IPS DF 4.7 (cell line): ENCODE measurements at regions not wholly inside any gene's neighbourhood (a gene's known extent, or its start where the extent isn't known, plus 50 kb on each side); places are given as distances from the start of the nearest gene placed in this dataset.
"Not testable (repeated sequence)": the region's sequence is repeated elsewhere in the genome, so short reads cannot be mapped to it uniquely, and the experiment has no call there.

ENCODE experiments used
- DNase-seq: peaks from one replicate; pipeline ENCODE4 v3.0.0-alpha.2; 2013; ENCODE audit warnings: low spot score; ENCODE audit errors: extremely low read depth

DNA sequence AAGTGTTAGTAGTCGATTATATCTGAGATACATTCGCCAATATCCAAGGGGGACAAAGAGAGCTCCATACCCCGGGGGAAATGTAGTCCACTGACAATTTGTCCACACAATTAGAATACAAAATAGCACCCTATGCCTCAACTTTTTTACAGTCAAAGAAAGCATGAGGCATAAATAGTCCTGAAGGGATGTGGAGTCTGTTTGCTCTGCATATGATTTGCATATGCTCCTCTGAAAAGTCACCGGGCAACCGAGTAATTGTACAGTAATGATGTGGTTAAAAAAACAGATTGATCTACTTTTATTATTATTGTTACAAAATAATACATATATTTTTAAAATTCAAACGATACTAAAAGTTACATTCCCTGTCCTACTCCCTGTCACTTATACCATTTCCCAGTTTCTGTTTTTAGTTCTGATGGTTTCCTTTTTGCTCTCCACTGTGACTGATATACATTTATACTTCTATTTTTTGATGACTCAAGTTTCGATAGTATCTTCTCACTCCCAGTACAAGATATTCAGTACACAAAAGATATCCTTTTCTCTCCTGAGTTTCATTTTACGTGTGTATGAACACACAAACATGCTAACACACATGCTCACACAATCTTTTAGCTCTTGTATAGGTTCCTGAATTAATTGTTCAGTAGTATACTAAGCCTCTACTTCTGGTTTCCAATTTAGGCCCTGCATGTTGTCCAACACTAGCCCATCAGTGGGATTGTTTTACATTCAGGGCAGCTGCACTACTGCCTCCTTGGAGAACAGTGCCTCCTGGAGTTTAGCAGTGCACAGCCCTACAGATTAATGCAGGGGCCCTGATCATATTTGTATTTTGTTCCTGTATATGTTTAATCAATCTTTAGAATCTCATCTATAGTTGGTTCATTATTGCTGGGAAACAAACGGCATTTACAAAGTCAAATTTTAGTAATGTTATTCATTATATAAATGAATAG, 130.9 kb downstream of the TES start:
- no peak for DNase-seq

DNA sequence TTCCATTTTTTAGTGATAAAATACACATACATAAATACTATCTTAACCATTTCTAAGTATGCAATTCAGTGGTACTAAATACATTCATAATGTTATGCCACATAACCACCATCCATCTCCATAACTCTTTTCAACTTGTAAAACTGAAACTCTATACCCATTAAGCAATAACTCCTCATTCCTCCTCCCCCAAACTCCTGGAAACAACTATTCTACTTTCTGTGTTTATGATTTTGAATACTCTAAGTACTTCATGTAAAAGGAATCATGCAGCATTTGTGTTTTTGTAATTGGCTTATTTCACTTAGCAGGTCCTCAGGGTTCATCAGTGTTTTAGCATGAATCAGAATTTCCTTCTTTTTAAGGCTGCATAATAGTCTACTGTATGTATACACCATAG, 131.8 kb downstream of the TES start:
- no peak for DNase-seq

DNA sequence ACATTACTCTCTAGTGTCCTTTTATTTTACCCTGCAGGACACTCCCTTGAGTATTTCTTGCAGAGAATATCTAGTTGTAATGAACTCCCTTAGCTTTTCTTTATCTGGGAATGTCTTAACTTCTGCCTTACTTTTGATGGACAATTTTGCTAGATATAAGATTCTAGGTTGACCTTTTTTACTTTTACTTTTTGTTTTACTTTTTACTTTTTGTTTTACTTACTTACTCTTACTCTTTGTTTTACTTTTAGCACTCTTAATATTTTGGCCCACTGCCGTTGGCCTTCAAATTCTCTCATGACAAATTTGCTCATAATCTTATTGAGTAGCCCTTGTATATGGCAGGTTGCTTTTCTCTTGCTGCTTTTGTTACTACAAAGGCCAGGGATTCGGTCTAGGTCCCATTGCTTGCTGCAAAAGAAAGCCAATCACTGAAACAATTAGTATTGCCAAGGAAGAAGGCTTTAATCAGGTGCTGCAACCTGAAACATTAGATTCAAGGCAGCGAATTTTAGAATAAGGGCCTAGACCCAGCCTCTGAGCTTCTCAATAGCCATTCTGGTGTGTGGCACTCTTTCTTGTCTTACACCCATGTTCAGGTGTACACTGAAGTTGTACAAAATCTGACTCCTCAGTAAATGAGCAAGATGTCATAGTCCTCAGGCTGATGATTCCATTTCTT, 137.0 kb downstream of the TES start:
- no peak for DNase-seq

DNA sequence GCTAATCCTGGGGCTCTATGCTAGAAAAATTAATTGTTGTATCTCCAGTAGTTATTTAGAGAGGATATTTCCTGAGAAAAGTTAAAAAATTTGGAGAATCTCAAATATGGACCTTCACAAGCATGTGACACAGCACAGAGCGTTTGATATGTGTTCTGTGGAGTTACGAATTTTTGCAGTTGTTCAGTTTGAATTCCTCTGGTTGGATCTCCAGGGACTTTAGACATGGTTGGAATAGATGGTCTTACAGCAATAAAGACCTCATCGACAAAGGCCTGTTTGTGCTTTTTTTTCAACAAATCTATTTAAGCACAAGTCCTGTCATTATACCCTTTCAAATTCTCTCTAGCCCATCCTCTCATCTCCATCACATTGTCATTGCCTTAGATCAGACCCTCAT, 138.0 kb downstream of the TES start:
- no peak for DNase-seq

DNA sequence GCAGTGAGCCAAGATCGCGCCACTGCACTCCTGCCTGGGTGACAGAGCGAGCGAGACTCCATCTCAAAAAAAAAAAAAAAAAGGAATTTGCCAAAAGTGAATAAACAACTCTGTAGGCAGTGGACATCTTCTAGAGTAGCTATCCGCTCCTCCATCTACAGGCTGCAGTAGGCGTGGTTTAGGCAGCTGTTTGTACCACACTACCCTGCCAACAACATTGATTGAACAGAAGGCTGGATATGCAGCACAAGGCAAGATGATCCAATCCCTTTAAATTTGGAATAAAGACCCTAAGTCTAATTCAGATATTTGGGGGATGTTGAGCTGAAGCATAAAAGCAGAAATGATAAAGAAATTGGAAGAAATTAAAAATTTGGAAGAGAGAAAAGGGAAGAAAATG, 141.6 kb downstream of the TES start:
- no peak for DNase-seq

DNA sequence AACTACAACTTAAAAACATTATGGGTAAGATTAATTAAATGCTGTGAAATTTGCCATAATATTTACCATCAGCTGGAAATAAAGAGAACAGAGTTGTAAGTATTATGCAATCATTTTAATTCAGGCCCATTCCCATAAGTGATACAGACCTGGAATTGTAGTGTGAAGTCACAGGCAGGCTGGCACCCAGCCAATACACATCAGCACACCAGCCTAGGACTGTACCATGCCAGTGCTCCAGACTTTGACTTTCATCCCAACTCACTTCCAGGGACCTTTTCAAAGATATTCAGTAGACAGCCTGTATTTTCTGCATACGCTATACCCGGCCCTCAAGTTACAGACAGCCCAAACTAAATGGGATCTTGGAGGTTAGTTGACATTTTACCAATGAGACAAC, 143.3 kb downstream of the TES start:
- no peak for DNase-seq

DNA sequence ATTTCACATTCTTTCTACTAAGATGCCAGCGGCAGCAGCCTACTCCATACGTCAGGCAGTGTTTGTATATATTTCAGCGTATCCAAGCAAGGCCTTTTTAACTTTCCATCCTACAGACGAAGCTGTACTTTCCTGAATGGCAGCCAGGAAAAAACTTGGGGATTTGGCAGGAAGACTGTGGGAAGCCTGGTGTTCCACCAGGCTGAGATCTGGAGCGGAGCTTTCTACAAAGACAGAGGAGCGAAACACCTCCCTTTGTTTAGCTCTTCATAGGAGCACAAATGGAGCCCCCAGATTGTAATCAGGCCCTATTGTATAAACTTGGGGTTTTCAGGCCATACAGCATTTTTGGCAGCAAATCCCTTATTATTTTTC, 143.8 kb downstream of the TES start:
- DNase-seq = no peak

DNA sequence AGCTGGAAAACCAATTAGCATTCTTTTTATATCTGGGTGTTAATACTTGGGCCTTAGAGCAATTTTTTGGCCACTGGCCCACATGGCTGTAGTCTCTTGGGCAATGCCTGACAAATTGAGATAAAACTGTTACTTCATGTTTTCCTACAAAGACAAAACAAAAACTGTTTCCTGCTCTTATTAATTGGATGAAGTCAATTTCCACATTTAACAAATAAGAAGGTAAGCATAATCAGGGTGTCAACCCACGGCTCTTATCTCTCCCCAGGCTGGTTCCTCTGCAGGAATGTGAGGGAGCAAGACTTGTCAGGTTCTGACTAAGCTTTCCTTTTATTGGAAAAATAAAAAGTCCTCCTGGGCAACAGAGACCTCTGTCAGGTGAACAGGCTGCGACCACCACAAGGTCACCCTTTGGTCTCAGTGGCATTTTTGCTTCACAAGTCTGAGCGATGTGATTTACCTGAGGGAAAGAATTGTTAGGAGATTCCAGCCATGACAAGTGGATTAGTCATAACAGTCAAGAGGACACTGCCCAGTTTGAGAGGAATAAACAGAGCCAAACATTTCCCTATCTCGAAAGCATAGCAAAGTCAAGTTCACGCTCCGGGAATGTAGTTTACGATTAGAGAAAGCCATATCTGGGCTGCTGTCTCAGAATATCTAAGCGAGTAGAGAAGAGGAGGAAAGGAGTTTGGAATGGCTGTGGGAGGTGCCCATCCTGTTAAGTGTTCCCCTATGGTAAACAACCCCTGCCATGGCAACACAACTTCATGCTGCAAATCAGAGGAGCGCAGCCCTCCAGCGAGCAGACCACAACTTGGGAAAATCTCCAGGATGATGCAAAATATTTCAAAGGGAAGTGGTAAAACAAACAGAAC, 144.4 kb downstream of the TES start:
- no peak for DNase-seq

DNA sequence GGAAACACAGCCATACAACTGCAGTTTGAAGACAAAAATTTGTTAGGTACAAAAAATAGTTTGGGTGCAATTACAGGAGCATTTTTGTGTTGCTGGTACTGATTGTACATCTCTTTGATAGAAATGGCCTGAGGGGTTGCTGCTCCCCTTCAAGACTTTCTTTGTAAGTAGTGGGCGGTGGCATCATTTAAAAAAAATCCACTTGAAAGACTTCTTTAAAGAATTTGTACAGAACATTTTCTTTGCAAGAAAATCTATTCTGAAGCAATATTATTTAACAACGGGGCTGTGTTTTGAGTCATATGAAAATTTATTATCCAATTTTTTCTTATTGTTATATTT, 144.1 kb upstream of the CAV2 start:
- no peak for DNase-seq

DNA sequence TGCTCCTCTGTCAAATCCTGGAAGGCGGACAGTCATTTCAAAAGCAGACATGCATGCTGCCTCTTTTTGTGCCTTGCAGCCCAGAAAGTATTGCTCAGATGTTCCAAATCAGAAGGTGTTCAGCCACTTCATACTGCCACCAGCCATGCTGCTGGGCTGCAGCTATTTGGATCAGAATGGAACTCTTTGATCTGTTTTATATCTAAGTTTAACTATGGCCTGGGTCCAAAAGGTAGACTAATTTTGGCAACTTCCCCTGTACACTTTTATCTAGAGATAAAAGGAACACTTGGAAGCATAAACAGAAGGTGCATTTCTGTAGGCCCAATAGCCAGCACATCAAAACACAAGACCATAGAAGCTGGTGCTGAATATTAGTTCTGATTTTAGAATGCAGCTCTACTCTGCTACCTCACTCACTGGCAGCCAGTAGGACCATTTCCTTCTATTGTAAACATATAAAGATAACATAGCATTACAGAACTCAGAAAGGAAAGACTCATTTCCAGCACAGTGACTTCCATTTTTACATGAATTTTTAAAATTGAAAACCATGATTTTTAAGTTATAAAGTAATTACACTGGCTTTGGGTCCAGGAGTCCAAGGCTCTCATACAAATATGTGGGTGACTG, 143.1 kb upstream of the CAV2 start:
- no peak for DNase-seq

DNA sequence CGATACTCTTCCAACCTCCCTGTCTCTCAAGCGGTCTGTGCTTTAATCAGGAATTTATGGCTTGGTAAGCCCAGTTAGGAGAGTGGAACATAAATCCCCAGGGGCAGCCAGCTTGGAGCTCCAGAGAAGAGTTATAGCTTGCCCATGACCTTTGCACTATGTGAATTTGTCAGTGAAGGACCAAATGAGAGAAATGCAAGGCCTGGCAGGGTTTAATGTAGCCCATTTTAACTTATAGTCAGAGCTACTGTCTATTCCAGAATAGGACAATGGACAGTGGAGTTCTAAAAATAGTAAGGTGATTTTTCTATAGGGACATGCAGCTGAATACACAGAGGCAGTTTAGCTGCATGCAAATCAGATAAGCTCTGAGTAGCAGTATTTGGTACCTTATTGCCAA, 142.6 kb upstream of the CAV2 start:
- DNase-seq = no peak

DNA sequence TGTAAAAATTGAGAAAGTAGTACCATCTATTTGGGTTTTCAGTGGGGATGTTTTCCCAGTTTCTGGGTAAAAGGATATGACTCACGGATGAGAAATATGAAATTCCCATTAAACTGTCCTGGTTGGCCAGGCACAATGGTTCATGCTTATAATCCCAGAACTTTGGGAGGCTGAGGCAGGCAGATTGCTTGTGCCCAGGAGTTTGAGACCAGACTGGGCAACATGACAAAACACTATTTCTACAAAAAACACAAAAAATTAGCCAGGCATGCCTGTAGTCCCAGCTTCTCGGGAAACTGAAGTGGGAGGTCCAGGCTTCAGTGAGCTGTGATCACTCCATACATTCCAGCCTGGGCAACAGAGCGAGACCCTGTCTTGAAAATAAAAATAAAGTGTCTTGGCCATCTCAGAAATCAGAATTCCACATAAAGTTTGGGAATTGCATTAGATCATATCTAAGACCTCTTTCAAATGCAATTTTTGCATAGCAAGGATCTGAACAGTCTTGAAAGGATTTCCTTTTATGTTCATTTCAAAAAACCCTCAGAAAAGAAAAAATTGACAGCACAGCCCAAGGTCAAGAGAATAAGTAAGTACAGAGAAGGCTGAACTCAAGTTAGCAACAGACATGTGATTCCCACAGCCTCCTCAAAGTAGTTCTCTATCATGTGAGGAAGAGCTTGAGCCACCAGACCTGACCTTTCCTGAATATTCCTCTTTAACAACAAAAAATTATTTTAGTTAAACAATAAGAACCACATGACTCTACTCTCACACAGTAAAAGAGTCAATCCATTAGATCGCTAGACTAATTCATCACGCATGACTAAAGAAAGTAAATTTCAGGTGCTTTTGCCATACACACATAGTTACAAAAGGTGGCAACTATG, 141.5 kb upstream of the CAV2 start:
- DNase-seq = no peak

DNA sequence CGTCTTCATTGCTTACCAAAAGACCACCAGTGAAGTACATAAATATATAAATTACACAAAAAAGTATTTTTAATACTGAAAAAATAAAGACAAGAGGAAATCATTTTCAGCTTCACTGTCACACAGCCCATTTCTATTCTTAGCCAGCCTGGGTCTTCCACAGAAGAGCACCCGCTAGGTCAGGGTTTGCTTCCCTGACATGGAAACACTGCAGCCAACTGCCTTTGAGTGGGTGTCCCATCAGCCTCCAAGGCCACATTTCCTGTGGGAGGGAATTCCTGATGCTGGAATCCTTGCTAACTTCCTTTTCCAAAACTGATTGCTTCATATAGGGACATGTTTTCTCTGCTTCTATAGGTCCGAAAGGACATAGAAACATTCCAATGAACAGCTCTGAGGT, 137.8 kb upstream of the CAV2 start:
- DNase-seq = no peak

DNA sequence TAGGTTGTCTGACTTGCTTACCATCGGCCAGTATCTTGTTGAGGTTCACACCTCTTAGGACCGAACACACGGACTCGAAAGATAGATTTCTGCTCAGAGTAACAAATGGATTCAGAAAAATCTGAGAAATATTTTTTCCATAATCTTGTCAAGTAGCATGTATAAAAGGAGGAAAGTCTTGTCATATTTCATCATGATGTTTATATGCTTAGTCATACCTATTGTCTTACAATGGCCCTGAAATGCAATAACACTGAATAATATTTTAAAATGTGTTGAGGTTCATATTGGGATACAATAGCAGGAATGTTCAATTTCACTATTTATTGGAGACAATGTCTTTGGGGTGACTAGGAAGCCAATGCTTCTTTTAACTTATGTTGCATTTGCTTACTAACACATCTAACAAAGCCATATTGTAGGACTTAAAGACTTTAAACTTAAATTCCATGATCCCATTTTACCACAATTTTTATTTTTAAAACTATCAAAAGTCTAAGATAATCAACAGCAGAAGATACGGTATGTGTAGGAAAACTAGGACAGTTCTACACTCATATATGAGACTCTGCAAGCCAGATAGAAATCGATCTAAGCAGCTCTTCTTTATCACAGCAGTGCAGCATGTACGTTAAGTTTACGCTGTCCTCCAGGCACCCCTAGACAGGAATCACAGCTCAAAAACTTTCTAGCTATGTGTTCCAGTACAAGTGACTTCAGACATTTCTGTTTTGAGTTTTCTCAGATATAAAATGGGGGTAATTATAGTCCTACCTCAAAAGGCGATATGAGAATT, 135.7 kb upstream of the CAV2 start:
- DNase-seq = no peak

DNA sequence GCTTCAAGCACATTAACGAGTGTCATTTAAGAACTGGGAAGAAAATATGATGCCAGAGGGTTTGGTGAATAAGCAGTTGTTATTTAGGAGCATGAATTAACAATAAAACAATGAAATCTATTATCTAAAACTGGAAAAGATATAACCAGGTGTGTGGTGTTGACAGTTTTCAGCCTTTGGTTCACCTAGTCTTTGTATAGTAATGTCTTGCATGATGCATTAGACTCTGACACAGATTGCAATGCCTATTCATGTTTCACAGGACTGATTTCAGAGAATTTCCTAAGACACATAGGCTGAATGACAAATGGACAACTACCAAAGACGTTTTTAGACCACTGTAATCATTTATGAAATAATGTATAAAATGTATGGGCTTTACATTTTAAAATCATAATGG, 135.1 kb upstream of the CAV2 start:
- no peak for DNase-seq

DNA sequence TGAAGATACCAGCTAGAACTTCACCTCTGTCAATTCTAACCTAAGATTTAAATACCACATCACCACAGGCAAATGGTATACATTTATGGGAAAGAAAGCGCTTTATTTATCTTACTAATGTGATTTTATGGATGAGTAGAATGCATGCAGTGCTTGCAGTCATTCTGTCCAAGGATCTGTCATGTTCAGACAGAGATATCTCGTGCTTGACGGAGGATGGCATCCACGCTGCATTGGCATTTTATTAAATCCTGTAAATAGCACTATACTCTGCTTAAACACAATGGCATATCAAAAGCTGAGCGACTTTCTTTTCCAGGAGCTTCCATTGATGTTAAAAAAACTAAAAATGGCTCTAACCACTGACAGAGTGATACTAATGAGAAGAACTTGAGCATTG, 133.7 kb upstream of the CAV2 start:
- no peak for DNase-seq

DNA sequence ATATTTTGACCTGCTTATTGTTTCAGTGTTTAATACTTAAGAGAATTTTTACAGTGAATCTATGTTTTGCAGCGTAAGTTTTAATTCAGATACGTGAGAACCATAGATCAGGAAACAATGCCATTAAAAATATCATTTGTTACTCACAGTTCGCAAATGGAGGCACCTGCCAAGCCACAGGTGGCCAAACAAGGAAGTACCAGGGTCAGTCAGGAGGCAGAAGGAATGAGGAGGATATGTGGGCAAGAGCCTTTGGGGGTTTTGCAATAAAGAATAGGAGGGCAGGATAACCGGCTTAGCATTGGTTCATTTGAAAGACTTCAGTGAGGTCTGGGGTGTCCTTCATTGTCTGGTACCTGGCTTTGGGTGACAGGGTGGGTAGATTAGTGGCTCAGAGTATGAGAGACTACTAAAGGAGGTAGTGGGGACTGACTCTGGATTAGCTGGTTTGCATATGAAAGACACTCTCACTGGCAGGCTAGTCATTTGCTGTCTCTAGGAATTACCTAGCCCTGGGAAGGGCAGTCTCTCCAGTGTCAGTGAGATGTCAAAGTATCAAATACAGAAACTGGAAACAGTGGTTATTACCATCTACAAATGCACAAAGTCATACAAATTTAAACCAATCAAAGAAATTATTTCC, 132.2 kb upstream of the CAV2 start:
- DNase-seq = no peak

DNA sequence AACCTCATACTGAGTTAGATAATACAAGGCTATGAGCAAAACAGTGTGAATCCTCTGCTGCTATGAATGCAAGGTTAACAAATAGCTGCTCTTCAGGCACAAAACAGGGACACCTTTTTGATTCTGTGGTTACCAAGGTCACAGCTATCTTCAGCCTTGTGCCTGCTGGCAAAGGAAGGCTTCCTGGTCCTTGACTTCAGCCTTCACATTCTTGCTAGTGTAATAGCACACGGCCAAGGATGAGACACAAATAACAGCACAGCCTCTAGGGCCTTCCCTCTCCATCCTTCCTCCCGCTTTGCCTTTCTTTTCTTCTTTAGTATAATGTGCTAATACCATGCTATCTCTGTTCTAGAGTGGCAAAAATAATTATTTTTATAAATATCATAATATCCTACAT, 130.6 kb upstream of the CAV2 start:
- no peak for DNase-seq

DNA sequence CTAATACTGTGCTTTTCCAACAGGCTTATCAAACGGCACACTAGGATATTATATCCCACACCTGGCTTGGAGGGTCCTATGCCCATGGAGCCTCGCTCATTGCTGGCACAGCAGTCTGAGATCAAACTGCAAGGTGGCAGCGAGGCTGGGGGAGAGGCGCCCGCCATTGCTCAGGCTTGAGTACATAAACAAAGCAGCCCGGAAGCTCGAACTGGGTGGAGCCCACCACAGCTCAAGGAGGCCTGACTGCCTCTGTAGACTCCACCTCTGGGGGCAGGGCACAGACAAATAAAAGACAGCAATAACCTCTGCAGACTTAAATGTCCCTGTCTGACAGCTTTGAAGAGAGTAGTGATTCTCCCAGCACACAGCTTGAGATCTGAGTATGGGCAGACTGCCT, 128.0 kb upstream of the CAV2 start:
- not testable (repeated sequence) for DNase-seq
